K562 (cell line): ENCODE measurements at regions not wholly inside any gene's neighbourhood (a gene's known extent, or its start where the extent isn't known, plus 50 kb on each side); places are given as distances from the start of the nearest gene placed in this dataset.

Experiments
- ATAC-seq: fragments of 200-7000 bp; cut with Tn5 transposase; 3 replicates; pipeline ENCODE4 v1.9.1; 2020; ENCODE audit warnings: moderate library complexity
- BruUV-seq: library from RNA; stranded (reverse); fragments of 400-500 nt; replicated peaks from 2 replicates; lab custom pipeline; 2021; lab: Mats Ljungman, UMichigan
- CTCF ChIA-PET: fragments of 300-600 bp; formaldehyde crosslinking; extraction: SDS; loops from one replicate; lab custom pipeline; 2021; ENCODE audit warnings: low intra/inter-chr PET ratio; lab: Yijun Ruan, JAX
- POLR2A ChIA-PET: fragments of 300-600, 350-650 bp; sonication (Branson Sonifier 250); formaldehyde crosslinking; extraction: SDS; loops from one replicate; lab custom pipeline; 2021; ENCODE audit warnings: antibody characterized with exemption, inconsistent platforms; lab: Yijun Ruan, JAX
- DNase-seq, 4 experiments: peaks; one replicate each; pipeline versions ENCODE4 v3.0.0 to v3.0.0-alpha.2; 2011 to 2018; ENCODE audit warnings: low spot score in 3 of 4, mixed read lengths in 3 of 4; ENCODE audit errors: extremely low read depth in 1 of 4
- FAIRE-seq: peaks from 2 replicates; lab custom pipeline; 2011; peaks lifted over from hg19 to GRCh38; lab: Jason Lieb, UNC
- H2AFZ ChIP-seq: 2 replicates; pipeline ENCODE4 v1.6.0; 2011; ENCODE audit warnings: low read depth, low read length, control low read depth, inconsistent platforms
- H3K27ac ChIP-seq: fragments of 200-600 bp; 3 replicates; pipeline ENCODE4 v1.8.0; 2011; ENCODE audit warnings: low read depth, mild to moderate bottlenecking, control low read depth, inconsistent platforms, low read length, moderate library complexity, mixed read lengths; ENCODE audit errors: extremely low read depth
- H3K27me3 ChIP-seq, 2 experiments: fragments of 300-600 bp in 1 of 2; 2 replicates in 1 of 2; 3 replicates in 1 of 2; pipeline versions ENCODE4 v1.6.0 to v1.8.0; 2011; ENCODE audit warnings: inconsistent platforms in 2 of 2, low read length in 2 of 2, mild to moderate bottlenecking in 1 of 2, mixed read lengths in 1 of 2, moderate library complexity in 1 of 2; ENCODE audit not compliant: control insufficient read depth in 2 of 2, insufficient read depth in 2 of 2
- H3K36me3 ChIP-seq: fragments of 300-600 bp; 3 replicates; pipeline ENCODE4 v1.8.0; 2011; ENCODE audit warnings: mild to moderate bottlenecking, low read length, inconsistent platforms; ENCODE audit not compliant: control insufficient read depth, insufficient read depth
- H3K4me1 ChIP-seq, 2 experiments: fragments of 200-600 bp in 1 of 2; replicated peaks in 1 of 2; 2 replicates in 1 of 2; 3 replicates in 1 of 2; pipeline versions ENCODE4 v1.5.1 to v1.8.0; 2011; ENCODE audit warnings: inconsistent platforms in 2 of 2, low read length in 2 of 2, mild to moderate bottlenecking in 1 of 2, mixed read lengths in 1 of 2, moderate library complexity in 1 of 2; ENCODE audit not compliant: control insufficient read depth in 2 of 2, insufficient read depth in 2 of 2
- H3K4me2 ChIP-seq: 2 replicates; pipeline ENCODE4 v1.6.1; 2011; ENCODE audit warnings: low read length, control low read depth, inconsistent platforms, mixed read lengths; ENCODE audit not compliant: insufficient read depth
- H3K4me3 ChIP-seq: fragments of 200-600 bp; sonication (generic), shearing (Covaris generic); 2 replicates; pipeline ENCODE4 v1.5.1; 2016; ENCODE audit warnings: control low read depth, inconsistent platforms
- H3K79me2 ChIP-seq: fragments of 200-600 bp; 3 replicates; pipeline ENCODE4 v1.8.0; 2011; ENCODE audit warnings: low read length, inconsistent platforms; ENCODE audit not compliant: control insufficient read depth, insufficient read depth
- H3K9ac ChIP-seq, 2 experiments: 2 replicates each; pipeline versions ENCODE4 v1.6.0 to v1.6.1; 2011; ENCODE audit warnings: low read depth in 2 of 2, low read length in 2 of 2, control low read depth in 1 of 2, inconsistent platforms in 1 of 2, mild to moderate bottlenecking in 1 of 2, mixed read lengths in 1 of 2; ENCODE audit not compliant: insufficient read depth in 1 of 2
- H3K9me1 ChIP-seq: one replicate; pipeline ENCODE4 v1.6.0; 2011; ENCODE audit warnings: inconsistent platforms, mild to moderate bottlenecking, low read length, moderate library complexity; ENCODE audit not compliant: control insufficient read depth, insufficient read depth
- H3K9me3 ChIP-seq: replicated peaks from 2 replicates; pipeline ENCODE4 v1.5.1; 2011; ENCODE audit warnings: low read depth, low read length, inconsistent platforms; ENCODE audit not compliant: control insufficient read depth, insufficient read depth
- H4K20me1 ChIP-seq: replicated peaks from 2 replicates; pipeline ENCODE4 v1.6.1; 2011; ENCODE audit warnings: low read length, inconsistent platforms, mixed read lengths; ENCODE audit not compliant: control insufficient read depth, insufficient read depth
- ERF ChIP-seq: fragments of 450-650 bp; formaldehyde crosslinking; IDR thresholded peaks from 2 replicates; pipeline ENCODE4 v1.4.0; 2020; ENCODE audit warnings: mild to moderate bottlenecking, mixed read lengths
- GATA2 ChIP-seq: sonication (generic); formaldehyde crosslinking; IDR thresholded peaks from 2 replicates; pipeline ENCODE4 v1.4.0; 2020; ENCODE audit warnings: mild to moderate bottlenecking, missing genetic modification reagents
- NFRKB ChIP-seq: fragments of 450-650 bp; IDR thresholded peaks from 2 replicates; pipeline ENCODE4 v1.6.1; 2016; ENCODE audit warnings: low read depth
- PML ChIP-seq: IDR thresholded peaks from 2 replicates; pipeline ENCODE4 v1.6.1; 2012; ENCODE audit warnings: low read length, inconsistent platforms
- RBM25 ChIP-seq: fragments of 200-400 bp; formaldehyde crosslinking; IDR thresholded peaks from 2 replicates; pipeline ENCODE4 v1.6.1; 2018; ENCODE audit warnings: low read length, low read depth, moderate library complexity; ENCODE audit not compliant: severe bottlenecking
- U2AF2 ChIP-seq: fragments of 200-400 bp; formaldehyde crosslinking; optimal IDR thresholded peaks from 2 replicates; pipeline ENCODE3; 2017; ENCODE audit warnings: low read depth, mild to moderate bottlenecking, low read length
- ZBTB1 ChIP-seq: sonication (generic); formaldehyde crosslinking; IDR thresholded peaks from 2 replicates; pipeline ENCODE4 v1.8.1; 2023; ENCODE audit warnings: missing genetic modification reagents, low read depth, mild to moderate bottlenecking, borderline replicate concordance
- ZKSCAN1 ChIP-seq: fragments of 150-350 bp; IDR thresholded peaks from 2 replicates; pipeline ENCODE4 v1.6.1; 2016; ENCODE audit warnings: low read depth, low read length
- WGBS: fragments of 100-300 bp; shearing (Covaris generic); methylation state at CpG from one replicate; pipeline ENCODE4 v1.1.6; 2016; ENCODE audit warnings: low coverage, mixed read lengths; ENCODE audit not compliant: insufficient coverage; ENCODE audit errors: missing lambda C conversion rate; 5-methylcytosine and 5-hydroxymethylcytosine counted together
- in situ Hi-C: fragments of 300-500 bp; cut with MboI; formaldehyde crosslinking; loops from 4 replicates; pipeline ENCODE4 v1.15.0; 2018; ENCODE audit warnings: inconsistent platforms, mixed read lengths
- intact Hi-C: fragments of 100-400 bp; cut with micrococcal nuclease; formaldehyde crosslinking; loops from 2 replicates; pipeline ENCODE4 v1.14.2; 2022
- TF ChIP-seq, protein P1 (sequence below): fragments of 250-450 bp; sonication (Bioruptor Pico); IDR thresholded peaks from 2 replicates; pipeline ENCODE4 v1.4.0; 2020
- TF ChIP-seq, protein P2 (sequence below): sonication (generic); formaldehyde crosslinking; IDR thresholded peaks from 2 replicates; pipeline ENCODE4 v1.9.0; 2022; ENCODE audit warnings: mild to moderate bottlenecking, missing genetic modification reagents

DNA sequence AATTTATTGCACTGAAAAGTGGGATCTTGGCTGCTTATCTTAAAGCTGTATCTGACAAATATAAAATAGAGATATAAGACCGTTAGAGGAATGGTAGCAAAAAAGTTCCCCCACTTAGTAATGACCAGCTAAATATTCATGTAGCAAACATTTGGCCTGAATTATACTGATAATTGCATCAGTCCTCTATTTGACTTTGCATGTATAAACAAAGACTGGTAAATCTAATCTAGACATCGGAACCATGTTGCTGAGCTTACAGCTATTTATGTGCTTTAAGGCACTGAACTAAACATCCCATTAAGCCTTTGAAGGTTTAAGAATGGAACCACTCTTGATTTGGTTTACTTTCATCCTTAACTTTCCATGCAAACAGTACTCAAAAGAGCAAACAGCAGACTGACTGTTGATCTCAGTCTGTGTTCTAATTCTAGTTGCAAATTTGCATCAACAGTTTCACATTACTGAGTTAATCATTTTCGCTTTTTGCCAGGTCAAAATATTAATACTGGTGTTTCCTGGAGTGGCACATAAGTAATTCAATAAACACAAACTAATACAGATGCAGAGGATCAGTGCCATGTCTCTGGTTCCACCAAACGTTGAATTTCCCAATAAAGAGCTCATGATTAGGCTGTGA lies 203.5 kb upstream of the HTR2A start:
- H3K79me2 ChIP-seq, result no peaks in the 10 kb centered on the region
- ATAC-seq, result no peak
- in situ Hi-C loops (no loop called here), intact Hi-C loops (no loop called here)
- TF ChIP-seq ZKSCAN1, result no peak
- no peak for TF ChIP-seq U2AF2
- no peak for TF ChIP-seq GATA2 (CRISPR knock-in tag)
- TF ChIP-seq ZBTB1 (CRISPR knock-in tag), result no peak
- no peak for TF ChIP-seq ERF
- TF ChIP-seq, protein P1, sequence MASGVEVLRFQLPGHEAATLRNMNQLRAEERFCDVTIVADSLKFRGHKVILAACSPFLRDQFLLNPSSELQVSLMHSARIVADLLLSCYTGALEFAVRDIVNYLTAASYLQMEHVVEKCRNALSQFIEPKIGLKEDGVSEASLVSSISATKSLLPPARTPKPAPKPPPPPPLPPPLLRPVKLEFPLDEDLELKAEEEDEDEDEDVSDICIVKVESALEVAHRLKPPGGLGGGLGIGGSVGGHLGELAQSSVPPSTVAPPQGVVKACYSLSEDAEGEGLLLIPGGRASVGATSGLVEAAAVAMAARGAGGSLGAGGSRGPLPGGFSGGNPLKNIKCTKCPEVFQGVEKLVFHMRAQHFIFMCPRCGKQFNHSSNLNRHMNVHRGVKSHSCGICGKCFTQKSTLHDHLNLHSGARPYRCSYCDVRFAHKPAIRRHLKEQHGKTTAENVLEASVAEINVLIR (CRISPR knock-in tag), result no peak
- no peak for TF ChIP-seq NFRKB
- TF ChIP-seq, protein P2, sequence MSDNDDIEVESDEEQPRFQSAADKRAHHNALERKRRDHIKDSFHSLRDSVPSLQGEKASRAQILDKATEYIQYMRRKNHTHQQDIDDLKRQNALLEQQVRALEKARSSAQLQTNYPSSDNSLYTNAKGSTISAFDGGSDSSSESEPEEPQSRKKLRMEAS (CRISPR knock-in tag), result no peak
- TF ChIP-seq RBM25, result no peak
- no peak for TF ChIP-seq PML
- no peaks in the 10 kb centered on the region for H3K4me1 ChIP-seq
- BruUV-seq, result no TSS peak
- ChIA-PET POLR2A (interaction anchor here (0.7 kb wide), 1 partner anchor 1634 kb away, joined by 3 read pairs; no protein-coding TSS in a partner anchor), CTCF (no interaction called here)
- H3K36me3 ChIP-seq, result no peaks in the 10 kb centered on the region
- no peak overlapping the region for H3K9ac ChIP-seq
- no peaks in the 10 kb centered on the region for H3K9me1 ChIP-seq
- 19% methylated on average over 4 of the region's 4 CpGs for WGBS
- no peak overlapping the region for H3K27ac ChIP-seq
- H3K4me2 ChIP-seq, result no peak overlapping the region
- DNase-seq, result no peak
- no peak for FAIRE-seq
- H4K20me1 ChIP-seq, result no peaks in the 10 kb centered on the region
- H3K9me3 ChIP-seq, result no peaks in the 10 kb centered on the region
- H3K27me3 ChIP-seq, result no peaks in the 10 kb centered on the region
- no peak overlapping the region for H3K4me3 ChIP-seq
- H2AFZ ChIP-seq, result no peak overlapping the region
